ENCODE measurements at regions not wholly inside any gene's neighbourhood (a gene's known extent, or its start where the extent isn't known, plus 50 kb on each side); places are given as distances from the start of the nearest gene placed in this dataset.

DNA sequence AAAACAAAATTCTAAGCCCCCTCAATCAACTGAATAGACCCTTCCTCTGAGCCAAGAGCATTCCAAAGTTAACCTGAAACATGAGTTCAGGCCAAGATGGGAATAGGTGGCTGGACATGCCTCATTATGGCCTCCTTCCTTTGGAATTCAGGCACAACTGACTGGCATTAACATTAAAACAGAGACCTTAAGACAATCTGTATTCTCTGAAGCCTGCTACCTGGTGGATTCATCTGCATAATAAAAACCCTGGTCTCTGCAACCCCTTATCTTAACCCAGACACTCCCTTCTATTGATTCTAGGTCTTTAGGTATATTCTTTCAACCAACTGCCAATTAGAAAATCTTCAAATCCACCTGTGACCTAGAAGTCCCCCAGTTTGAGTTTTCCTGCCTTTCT, 66.3 kb downstream of the JRKL start (continued):
- no peak for TF ChIP-seq POLR2AphosphoS5 (IDR thresholded peaks at IDR 0.05; ENCODE audit: low read depth, low read length)
- no peak for TF ChIP-seq MXI1 (IDR thresholded peaks at IDR 0.05; ENCODE audit: low read depth, low read length)
- TF ChIP-seq NFIC (IDR thresholded peaks at IDR 0.05; ENCODE audit: borderline replicate concordance), result no peak

- no peaks in the 10 kb centered on the region for H3K79me2 ChIP-seq (ENCODE audit: insufficient read depth)
- peaks cover 12% of the 10 kb centered on the region for H3K27me3 ChIP-seq (ENCODE audit: insufficient read depth)
- no peaks in the 10 kb centered on the region for H4K20me1 ChIP-seq (ENCODE audit: insufficient read depth)
- no peaks in the 10 kb centered on the region for H3K9me3 ChIP-seq
- no peak overlapping the region for H3K9ac ChIP-seq
- no peak overlapping the region for H3K27ac ChIP-seq (ENCODE audit: low read depth in 2 of 2, low read length in 1 of 2)
- TF ChIP-seq ELF1 (IDR thresholded peaks at IDR 0.05) (no peak), RFX5 (IDR thresholded peaks at IDR 0.05; ENCODE audit: low read length) (no peak), RCOR1 (IDR thresholded peaks at IDR 0.05; ENCODE audit: low read length) (no peak), JUND (IDR thresholded peaks at IDR 0.05) (no peak), NRF1 (IDR thresholded peaks at IDR 0.05; ENCODE audit: low read depth, low read length) (no peak)
- TF ChIP-seq, protein P1, sequence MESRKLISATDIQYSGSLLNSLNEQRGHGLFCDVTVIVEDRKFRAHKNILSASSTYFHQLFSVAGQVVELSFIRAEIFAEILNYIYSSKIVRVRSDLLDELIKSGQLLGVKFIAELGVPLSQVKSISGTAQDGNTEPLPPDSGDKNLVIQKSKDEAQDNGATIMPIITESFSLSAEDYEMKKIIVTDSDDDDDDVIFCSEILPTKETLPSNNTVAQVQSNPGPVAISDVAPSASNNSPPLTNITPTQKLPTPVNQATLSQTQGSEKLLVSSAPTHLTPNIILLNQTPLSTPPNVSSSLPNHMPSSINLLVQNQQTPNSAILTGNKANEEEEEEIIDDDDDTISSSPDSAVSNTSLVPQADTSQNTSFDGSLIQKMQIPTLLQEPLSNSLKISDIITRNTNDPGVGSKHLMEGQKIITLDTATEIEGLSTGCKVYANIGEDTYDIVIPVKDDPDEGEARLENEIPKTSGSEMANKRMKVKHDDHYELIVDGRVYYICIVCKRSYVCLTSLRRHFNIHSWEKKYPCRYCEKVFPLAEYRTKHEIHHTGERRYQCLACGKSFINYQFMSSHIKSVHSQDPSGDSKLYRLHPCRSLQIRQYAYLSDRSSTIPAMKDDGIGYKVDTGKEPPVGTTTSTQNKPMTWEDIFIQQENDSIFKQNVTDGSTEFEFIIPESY (IDR thresholded peaks at IDR 0.05; ENCODE audit: borderline replicate concordance, low read depth), result no peak
- TF ChIP-seq, protein P2, sequence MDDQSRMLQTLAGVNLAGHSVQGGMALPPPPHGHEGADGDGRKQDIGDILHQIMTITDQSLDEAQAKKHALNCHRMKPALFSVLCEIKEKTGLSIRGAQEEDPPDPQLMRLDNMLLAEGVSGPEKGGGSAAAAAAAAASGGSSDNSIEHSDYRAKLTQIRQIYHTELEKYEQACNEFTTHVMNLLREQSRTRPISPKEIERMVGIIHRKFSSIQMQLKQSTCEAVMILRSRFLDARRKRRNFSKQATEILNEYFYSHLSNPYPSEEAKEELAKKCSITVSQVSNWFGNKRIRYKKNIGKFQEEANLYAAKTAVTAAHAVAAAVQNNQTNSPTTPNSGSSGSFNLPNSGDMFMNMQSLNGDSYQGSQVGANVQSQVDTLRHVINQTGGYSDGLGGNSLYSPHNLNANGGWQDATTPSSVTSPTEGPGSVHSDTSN (IDR thresholded peaks at IDR 0.05), result no peak
- no peaks in the 10 kb centered on the region; a peak in 1 of 4 replicates for H3K4me1 ChIP-seq (ENCODE audit: control insufficient read depth in 1 of 2, insufficient read depth in 2 of 2, low read depth in 1 of 2, low read length in 1 of 2)
- H3F3A ChIP-seq (replicated peaks; ENCODE audit: insufficient read depth), result no peaks in the 10 kb centered on the region
- ChIA-PET POLR2A (no interaction called here), CTCF (interaction anchor here (6.2 kb wide), 1 partner anchor 11 kb away, joined by 65 read pairs; no protein-coding TSS in a partner anchor)
- no peak overlapping the region for H2AFZ ChIP-seq (ENCODE audit: low read depth)
- no peaks in the 10 kb centered on the region for H3K9me2 ChIP-seq
- no peak for DNase-seq
- H3K36me3 ChIP-seq (replicated peaks in 1 of 2; ENCODE audit: control insufficient read depth in 1 of 2, insufficient read depth in 2 of 2, low read length in 1 of 2), result no peaks in the 10 kb centered on the region
- no peak overlapping the region for H3K4me3 ChIP-seq (ENCODE audit: low read depth in 2 of 2, low read length in 1 of 2)
- 8% methylated on average over 3 of the region's 3 CpGs for WGBS (ENCODE audit: low lambda C conversion rate)
- no peak overlapping the region for H3K4me2 ChIP-seq
These were observed 69.9 kb downstream of the JRKL start for GRCh38 chr11:96459751-96460150.

DNA sequence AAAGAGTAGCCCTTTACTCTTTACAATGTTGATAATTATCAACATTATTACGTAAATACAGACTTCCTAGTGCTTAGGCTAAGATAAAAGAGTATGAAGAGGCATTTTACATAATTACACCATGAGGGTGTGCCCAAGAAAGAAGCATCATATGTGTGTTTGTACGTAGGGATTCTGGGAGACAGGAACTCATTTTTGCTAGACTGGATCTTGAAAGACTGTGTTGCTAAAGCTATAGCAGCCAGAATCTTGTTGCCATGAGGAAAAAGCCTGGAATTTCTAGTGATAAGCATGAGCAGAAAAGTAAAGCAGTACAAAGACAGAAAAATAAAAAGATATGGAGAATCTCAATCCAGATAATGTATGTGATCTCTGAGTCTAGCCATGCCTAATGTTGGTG, 72.1 kb downstream of the JRKL start:
- Histone ChIP-seq H3K27me3 (ENCODE audit: insufficient read depth) (peaks cover 12% of the 10 kb centered on the region), H3K79me2 (ENCODE audit: insufficient read depth) (no peaks in the 10 kb centered on the region), H3K36me3 (replicated peaks in 1 of 2; ENCODE audit: control insufficient read depth in 1 of 2, insufficient read depth in 2 of 2, low read length in 1 of 2) (no peaks in the 10 kb centered on the region), H2AFZ (ENCODE audit: low read depth) (no peak overlapping the region), H3K9me3 (no peaks in the 10 kb centered on the region), H3K9ac (no peak overlapping the region), H3K4me2 (no peak overlapping the region), H3K9me2 (no peaks in the 10 kb centered on the region), H3K4me3 (ENCODE audit: low read depth in 2 of 2, low read length in 1 of 2) (no peak overlapping the region), H3F3A (replicated peaks; ENCODE audit: insufficient read depth) (no peaks in the 10 kb centered on the region), H3K27ac (ENCODE audit: low read depth in 2 of 2, low read length in 1 of 2) (no peak overlapping the region), H3K4me1 (ENCODE audit: control insufficient read depth in 1 of 2, insufficient read depth in 2 of 2, low read depth in 1 of 2, low read length in 1 of 2) (no peaks in the 10 kb centered on the region; a peak in 1 of 4 replicates), H4K20me1 (ENCODE audit: insufficient read depth) (no peaks in the 10 kb centered on the region)
- WGBS (ENCODE audit: low lambda C conversion rate), result 16% methylated on average over 2 of the region's 2 CpGs
- no peak for DNase-seq
- TF ChIP-seq RCOR1 (IDR thresholded peaks at IDR 0.05; ENCODE audit: low read length), result no peak
- no peak for TF ChIP-seq RFX5 (IDR thresholded peaks at IDR 0.05; ENCODE audit: low read length)
- TF ChIP-seq MEF2A (IDR thresholded peaks at IDR 0.05; ENCODE audit: borderline replicate concordance, low read depth), result no peak
- no peak for TF ChIP-seq GABPA (IDR thresholded peaks at IDR 0.05; ENCODE audit: low read depth)
- TF ChIP-seq JUND (IDR thresholded peaks at IDR 0.05), result no peak
- TF ChIP-seq FOXJ3 (CRISPR knock-in tag; IDR thresholded peaks at IDR 0.05), result no peak
- no peak for TF ChIP-seq RXRA (IDR thresholded peaks at IDR 0.05; ENCODE audit: borderline replicate concordance, low read depth)
- no peak for TF ChIP-seq TAF1 (IDR thresholded peaks at IDR 0.05; ENCODE audit: borderline replicate concordance, low read depth, low read length)
- TF ChIP-seq, protein P2 (IDR thresholded peaks at IDR 0.05), result no peak
- POLR2A ChIA-PET, result no interaction called here
- CTCF ChIA-PET, result interaction anchor here (6.0 to 6.2 kb wide), 2 partner anchors 13 to 679 kb away, joined by 65 to 86 read pairs; no protein-coding TSS in a partner anchor

Data from SK-N-SH (cell line).